MCF 10A (cell line): ENCODE measurements at regions not wholly inside any gene's neighbourhood (a gene's known extent, or its start where the extent isn't known, plus 50 kb on each side); places are given as distances from the start of the nearest gene placed in this dataset.

Experiments used
- BruUV-seq: library from RNA; stranded (reverse); fragments of 400-500 nt; replicated peaks from 2 replicates; lab custom pipeline; 2021; lab: Mats Ljungman, UMichigan
- CTCF ChIA-PET: fragments of 300-600 bp; sonication (Branson Sonifier 250); formaldehyde crosslinking; extraction: SDS; loops from one replicate; lab custom pipeline; 2021; ENCODE audit warnings: antibody characterized with exemption, inconsistent platforms; lab: Yijun Ruan, JAX
- POLR2A ChIA-PET: fragments of 300-600, 350-650 bp; sonication (Branson Sonifier 250); formaldehyde crosslinking; extraction: SDS; loops from one replicate; lab custom pipeline; 2020; ENCODE audit warnings: antibody characterized with exemption, inconsistent platforms; lab: Yijun Ruan, JAX
- DNase-seq: peaks from one replicate; pipeline ENCODE4 v3.0.0-alpha.2; 2018; ENCODE audit not compliant: unreplicated experiment
- H3K27ac Mint-ChIP-seq: one replicate; pipeline ENCODE4 v1.8.0; 2022; ENCODE audit warnings: mild to moderate bottlenecking, low read depth, mixed read lengths; ENCODE audit not compliant: unreplicated experiment
- H3K27me3 Mint-ChIP-seq: one replicate; pipeline ENCODE4 v1.8.0; 2022; ENCODE audit warnings: mixed read lengths; ENCODE audit not compliant: insufficient read depth, unreplicated experiment
- H3K36me3 Mint-ChIP-seq: one replicate; pipeline ENCODE4 v1.8.0; 2022; ENCODE audit warnings: mild to moderate bottlenecking, moderate library complexity, mixed read lengths; ENCODE audit not compliant: insufficient read depth, unreplicated experiment
- H3K4me1 Mint-ChIP-seq: one replicate; pipeline ENCODE4 v1.8.0; 2022; ENCODE audit warnings: mixed read lengths; ENCODE audit not compliant: insufficient read depth, unreplicated experiment
- H3K4me3 Mint-ChIP-seq: one replicate; pipeline ENCODE4 v1.8.0; 2022; ENCODE audit warnings: mild to moderate bottlenecking, moderate library complexity, mixed read lengths; ENCODE audit not compliant: unreplicated experiment
- H3K9me3 Mint-ChIP-seq: one replicate; pipeline ENCODE4 v1.8.0; 2022; ENCODE audit warnings: mixed read lengths; ENCODE audit not compliant: unreplicated experiment
- intact Hi-C: fragments of 100-400 bp; cut with micrococcal nuclease; formaldehyde crosslinking; loops from 2 replicates; pipeline ENCODE4 v1.14.1; 2022
- TF ChIP-seq, protein P1 (sequence below): fragments of 200-600 bp; IDR thresholded peaks from one replicate; pipeline ENCODE4 v1.8.0; 2022; ENCODE audit warnings: antibody characterized with exemption, mild to moderate bottlenecking; ENCODE audit not compliant: unreplicated experiment

- no peak for DNase-seq
- TF ChIP-seq, protein P1, sequence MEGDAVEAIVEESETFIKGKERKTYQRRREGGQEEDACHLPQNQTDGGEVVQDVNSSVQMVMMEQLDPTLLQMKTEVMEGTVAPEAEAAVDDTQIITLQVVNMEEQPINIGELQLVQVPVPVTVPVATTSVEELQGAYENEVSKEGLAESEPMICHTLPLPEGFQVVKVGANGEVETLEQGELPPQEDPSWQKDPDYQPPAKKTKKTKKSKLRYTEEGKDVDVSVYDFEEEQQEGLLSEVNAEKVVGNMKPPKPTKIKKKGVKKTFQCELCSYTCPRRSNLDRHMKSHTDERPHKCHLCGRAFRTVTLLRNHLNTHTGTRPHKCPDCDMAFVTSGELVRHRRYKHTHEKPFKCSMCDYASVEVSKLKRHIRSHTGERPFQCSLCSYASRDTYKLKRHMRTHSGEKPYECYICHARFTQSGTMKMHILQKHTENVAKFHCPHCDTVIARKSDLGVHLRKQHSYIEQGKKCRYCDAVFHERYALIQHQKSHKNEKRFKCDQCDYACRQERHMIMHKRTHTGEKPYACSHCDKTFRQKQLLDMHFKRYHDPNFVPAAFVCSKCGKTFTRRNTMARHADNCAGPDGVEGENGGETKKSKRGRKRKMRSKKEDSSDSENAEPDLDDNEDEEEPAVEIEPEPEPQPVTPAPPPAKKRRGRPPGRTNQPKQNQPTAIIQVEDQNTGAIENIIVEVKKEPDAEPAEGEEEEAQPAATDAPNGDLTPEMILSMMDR, result no peak
- Mint-ChIP-seq H3K27ac (no peak overlapping the region), H3K9me3 (peaks cover 20% of the 10 kb centered on the region), H3K4me3 (no peak overlapping the region), H3K36me3 (no peaks in the 10 kb centered on the region), H3K4me1 (no peaks in the 10 kb centered on the region), H3K27me3 (no peaks in the 10 kb centered on the region)
- intact Hi-C loops, result no loop called here
- ChIA-PET POLR2A (no interaction called here), CTCF (no interaction called here)
- BruUV-seq, result no TSS peak
Measured at GRCh38 chr11:70779433-70780245, 381.3 kb downstream of the CTTN start.

DNA sequence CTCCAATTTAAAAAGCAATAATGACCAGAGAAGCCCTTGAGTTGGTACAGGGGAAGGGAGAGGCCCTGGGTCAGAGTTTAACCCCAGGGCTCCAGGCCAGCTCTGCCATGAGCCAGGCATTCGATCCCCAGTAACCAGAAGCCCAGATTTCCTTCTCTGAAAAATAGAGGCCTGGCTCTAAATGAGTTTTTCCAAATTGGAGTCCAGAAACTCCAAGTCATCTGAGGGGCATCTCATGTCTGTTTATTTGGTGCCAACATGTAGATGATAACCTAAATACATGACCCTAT lies 381.9 kb downstream of the CTTN start:
- H3K27ac Mint-ChIP-seq, result no peak overlapping the region
- no peak overlapping the region for H3K4me3 Mint-ChIP-seq
- no peaks in the 10 kb centered on the region for H3K27me3 Mint-ChIP-seq
- ChIA-PET CTCF (no interaction called here), POLR2A (no interaction called here)
- intact Hi-C loops, result no loop called here
- no peaks in the 10 kb centered on the region for H3K4me1 Mint-ChIP-seq
- DNase-seq, result no peak
- no TSS peak for BruUV-seq
- H3K36me3 Mint-ChIP-seq, result no peaks in the 10 kb centered on the region
- H3K9me3 Mint-ChIP-seq, result peaks cover 20% of the 10 kb centered on the region
- TF ChIP-seq, protein P1, result no peak

- no peak overlapping the region for H3K27ac Mint-ChIP-seq
- CTCF ChIA-PET, result no interaction called here
- no peak for DNase-seq
- H3K4me3 Mint-ChIP-seq, result no peak overlapping the region
- no TSS peak for BruUV-seq
- H3K27me3 Mint-ChIP-seq, result no peaks in the 10 kb centered on the region
- H3K36me3 Mint-ChIP-seq, result no peaks in the 10 kb centered on the region
- POLR2A ChIA-PET, result no interaction called here
- no peaks in the 10 kb centered on the region for H3K4me1 Mint-ChIP-seq
- TF ChIP-seq, protein P1, result no peak
- peaks cover 8% of the 10 kb centered on the region for H3K9me3 Mint-ChIP-seq
- intact Hi-C loops, result no loop called here
Measured at GRCh38 chr11:70782401-70782913, 384.1 kb downstream of the CTTN start.

DNA sequence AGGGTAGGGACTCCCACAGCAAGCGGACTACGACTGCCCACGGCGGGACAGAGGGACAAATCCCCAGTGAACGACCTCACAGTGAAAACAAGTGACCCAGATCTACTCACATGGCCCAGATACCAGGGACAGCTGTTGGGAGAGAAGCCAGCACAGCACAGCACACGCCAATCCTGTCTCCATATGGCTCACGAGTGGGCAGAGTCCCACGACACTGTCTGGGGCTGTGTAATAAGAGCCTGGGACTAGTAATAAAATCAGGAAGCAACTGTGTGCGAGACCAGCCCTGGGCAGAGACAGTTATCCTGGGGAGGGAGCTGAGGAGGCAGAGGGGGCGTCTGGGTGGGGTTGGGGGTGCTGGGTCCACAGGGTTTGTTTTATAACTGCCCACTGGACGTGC lies 385.0 kb downstream of the CTTN start:
- DNase-seq, result no peak
- no peaks in the 10 kb centered on the region for H3K36me3 Mint-ChIP-seq
- H3K4me1 Mint-ChIP-seq, result no peaks in the 10 kb centered on the region
- H3K4me3 Mint-ChIP-seq, result no peak overlapping the region
- H3K27me3 Mint-ChIP-seq, result no peaks in the 10 kb centered on the region
- intact Hi-C loops, result no loop called here
- CTCF ChIA-PET, result no interaction called here
- peaks cover 7% of the 10 kb centered on the region for H3K9me3 Mint-ChIP-seq
- no peak overlapping the region for H3K27ac Mint-ChIP-seq
- TF ChIP-seq, protein P1, result no peak
- no TSS peak for BruUV-seq
- POLR2A ChIA-PET, result no interaction called here
